GM21786 (cell line): ENCODE measurements at regions not wholly inside any gene's neighbourhood (a gene's known extent, or its start where the extent isn't known, plus 50 kb on each side); places are given as distances from the start of the nearest gene placed in this dataset.
"Not testable (repeated sequence)": the region's sequence is repeated elsewhere in the genome, so short reads cannot be mapped to it uniquely, and the experiment has no call there.

Experiments
- ATAC-seq: cut with Tn5 transposase; IDR thresholded peaks from one replicate; pipeline ENCODE4 v1.9.1; 2021; ENCODE audit not compliant: unreplicated experiment

- no peak for ATAC-seq
Measured at GRCh38 chr16:85202631-85203461, 90.6 kb upstream of the CIBAR2 start.

DNA sequence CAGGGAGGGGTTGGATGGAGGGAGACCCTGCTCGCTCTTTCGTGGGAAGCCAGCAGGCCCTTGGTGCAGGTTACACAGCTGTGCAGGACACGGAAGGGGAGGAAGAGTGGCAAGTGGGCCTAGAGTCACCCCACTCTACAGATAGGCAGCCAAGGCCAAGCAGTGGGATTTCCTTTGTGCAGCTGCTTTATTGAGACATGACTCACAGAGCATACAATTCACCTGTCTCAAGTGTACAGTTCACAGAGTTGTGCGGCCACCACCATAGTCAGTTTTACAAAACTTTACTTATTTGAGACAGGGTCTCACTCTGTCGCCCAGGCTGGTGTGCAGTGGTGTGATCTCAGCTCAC is 91.2 kb upstream of the CIBAR2 start:
- no peak for ATAC-seq

DNA sequence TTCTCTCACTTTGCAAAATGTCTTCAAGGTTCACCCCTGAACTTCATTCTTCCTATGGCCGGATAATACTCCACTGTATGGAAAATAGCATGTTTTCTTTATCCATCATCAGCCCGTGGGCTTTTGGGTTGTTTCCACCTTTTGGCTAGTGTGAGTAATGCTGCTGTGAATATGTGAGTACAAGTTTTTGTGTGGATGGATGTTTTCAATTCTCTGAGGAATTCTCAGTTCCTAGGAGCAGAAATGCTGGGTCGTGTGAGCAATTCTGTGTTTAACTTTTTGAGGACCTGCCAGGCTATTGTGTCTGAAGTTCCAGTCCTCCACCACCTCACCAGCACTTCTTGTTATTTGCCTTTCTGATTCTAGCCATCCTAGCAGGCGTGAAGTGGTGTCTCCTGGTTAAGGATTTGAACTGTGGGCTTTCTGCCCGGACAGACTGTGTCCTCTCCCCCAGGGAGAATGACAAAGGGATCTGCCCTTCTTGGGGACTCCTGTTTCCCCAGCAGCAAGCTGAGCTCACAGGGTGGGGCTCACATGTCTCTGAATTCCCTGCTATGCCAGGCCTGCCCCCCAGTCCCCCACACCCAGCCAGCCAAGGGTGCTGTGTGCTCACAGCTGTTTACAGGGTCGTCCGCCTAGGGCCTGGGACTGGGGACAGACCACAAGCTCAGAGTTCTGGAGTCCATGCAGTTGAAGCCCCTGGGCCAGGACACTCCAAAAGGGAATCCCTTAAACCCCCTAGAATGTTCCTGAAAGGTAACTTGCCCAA is 92.2 kb upstream of the CIBAR2 start:
- no peak for ATAC-seq

GRCh38 chr16:85205257-85205656 is 93.0 kb upstream of the CIBAR2 start:
- not testable (repeated sequence) for ATAC-seq

DNA sequence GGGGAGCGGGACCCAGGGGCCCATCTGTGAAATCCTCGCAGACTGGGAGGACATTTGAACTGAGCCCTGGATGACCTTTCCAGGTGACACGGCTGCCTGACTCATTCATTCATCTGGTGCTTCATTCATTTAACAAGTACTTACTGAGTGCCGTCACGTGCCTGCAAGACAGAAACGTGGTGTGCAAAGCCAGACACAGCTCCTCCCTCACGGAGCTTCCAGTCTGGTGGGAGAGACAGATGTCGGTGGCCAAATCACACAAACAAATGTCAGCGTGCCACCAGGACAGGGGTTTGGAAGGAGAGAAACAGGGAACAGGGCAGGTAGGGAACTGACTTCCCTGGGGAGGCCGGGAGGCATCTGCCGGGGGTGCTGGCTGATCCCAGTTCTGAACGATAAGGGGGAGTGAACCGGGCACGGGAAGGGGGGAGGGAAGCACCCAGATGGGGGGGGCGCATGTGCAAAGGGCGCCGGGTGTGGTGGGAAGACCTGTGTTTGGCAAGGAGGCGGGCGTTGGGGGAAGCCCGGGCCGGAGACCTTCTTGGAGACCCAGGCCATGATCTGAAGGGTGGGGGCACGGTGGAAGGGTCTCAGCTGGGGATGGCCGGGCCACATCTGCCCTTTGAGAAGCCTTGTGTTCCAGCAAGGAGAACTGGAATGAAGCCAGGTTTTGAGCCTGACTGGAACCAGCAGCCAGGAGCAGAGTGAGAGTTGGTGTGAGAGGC is 93.6 kb upstream of the CIBAR2 start:
- no peak for ATAC-seq

- no peak for ATAC-seq
Measured at GRCh38 chr16:85206472-85207356, 94.4 kb upstream of the CIBAR2 start.

- ATAC-seq: no peak
Measured at GRCh38 chr16:85207357-85207921, 95.2 kb upstream of the CIBAR2 start.

GRCh38 chr16:85208181-85208580 is 95.9 kb upstream of the CIBAR2 start:
- no peak for ATAC-seq

DNA sequence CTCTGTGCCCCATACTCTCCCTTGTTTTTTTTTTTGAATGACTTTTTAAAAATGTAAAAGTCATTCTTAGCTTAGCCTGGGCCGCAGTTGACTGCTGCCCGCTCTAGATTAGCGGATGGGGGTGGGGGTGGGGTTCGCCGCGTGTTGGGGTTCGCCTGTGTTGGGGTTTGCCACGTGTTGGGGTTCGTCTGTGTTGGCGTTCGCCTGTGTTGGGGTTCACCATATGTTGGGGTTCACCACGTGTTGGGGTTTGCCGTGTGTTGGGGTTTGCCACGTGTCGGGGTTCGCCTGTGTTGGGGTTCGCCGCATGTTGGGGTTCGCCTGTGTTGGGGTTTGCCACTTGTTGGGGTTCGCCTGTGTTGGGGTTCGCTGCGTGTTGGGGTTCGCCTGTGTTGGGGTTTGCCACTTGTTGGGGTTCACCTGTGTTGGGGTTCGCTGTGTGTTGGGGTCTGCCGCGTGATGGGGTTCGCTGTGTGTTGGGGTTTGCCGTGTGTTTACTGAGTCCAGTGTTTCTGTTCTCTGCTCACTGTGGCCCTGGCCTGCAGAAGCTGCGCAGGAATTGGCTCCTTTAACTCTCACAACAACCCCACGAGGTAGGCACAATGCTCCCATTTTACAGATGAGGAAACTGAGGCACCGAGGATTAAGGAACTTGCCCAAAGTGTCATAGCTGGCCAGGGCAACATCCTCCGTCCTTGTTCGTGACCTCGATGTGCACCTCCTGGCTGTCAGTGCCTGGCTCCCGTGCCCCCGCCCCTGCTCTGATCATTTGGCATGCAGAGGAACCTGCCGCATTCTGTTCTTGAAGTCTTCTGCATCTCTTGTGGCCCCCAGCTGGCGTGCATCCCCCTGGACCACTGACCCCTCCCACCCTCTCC is 96.6 kb upstream of the CIBAR2 start:
- no peak for ATAC-seq

DNA sequence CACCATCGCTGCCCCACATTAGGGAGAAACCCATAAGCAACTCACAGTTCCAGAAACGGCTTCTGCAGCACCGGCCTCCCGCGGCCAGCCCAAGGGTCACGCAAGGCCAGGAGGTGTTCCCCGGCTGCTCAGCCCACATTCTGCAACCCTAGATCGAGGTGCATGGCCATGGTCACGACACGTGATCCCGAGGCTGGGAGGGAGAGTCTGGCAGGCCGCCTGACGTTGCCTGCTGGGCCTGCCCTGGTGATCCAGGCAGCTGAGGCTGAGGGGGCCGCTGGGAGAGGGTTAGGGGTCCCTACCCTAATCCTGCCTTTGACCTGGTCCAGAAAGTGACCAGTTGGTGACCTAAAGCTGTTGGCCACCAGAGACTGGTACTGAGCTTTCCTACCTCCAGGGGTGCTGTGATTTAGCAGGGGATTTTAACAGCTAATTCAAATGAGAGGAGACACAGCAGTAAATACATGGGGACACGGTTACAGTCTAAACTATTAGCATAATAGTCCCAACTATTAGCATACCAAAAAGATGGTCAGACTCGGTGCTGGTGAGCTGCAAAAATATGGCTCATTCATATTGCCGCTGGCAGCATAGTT is 97.4 kb upstream of the CIBAR2 start:
- no peak for ATAC-seq

DNA sequence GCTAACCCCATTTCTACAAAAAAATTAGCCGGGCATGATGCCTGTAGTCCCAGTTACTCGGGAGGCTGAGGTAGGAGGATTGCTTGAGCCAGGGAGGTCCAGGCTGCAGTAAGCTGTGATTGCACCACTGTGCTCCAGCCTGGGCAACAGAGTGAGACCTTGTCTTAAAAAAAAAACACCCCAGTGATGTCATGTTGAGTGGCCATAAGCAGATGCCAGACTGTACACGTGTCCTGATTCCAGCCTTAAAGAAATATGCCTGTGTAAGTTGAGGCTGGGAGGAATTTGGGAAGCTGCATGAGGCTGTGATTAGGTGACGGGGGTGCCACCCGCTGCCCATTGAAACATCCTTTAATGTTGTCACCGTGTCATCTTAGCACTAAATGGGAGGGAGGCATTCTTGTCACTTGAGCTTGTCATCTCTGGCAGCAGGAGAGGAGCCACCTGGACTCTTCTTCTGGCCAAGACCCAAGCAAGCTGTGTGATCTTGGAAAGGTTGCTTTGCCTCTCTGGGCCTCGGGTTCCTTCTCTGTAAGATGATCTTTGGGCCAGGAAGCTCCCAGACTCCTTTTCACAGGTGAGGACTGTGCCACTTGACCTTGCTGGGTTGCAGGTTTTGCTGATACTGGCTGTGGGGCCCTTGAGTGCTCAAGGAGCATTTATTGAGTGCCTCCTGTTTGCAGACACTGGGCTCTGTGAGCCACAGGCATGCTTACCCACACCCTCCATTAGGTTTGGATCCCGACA is 98.3 kb upstream of the CIBAR2 start:
- no peak for ATAC-seq

DNA sequence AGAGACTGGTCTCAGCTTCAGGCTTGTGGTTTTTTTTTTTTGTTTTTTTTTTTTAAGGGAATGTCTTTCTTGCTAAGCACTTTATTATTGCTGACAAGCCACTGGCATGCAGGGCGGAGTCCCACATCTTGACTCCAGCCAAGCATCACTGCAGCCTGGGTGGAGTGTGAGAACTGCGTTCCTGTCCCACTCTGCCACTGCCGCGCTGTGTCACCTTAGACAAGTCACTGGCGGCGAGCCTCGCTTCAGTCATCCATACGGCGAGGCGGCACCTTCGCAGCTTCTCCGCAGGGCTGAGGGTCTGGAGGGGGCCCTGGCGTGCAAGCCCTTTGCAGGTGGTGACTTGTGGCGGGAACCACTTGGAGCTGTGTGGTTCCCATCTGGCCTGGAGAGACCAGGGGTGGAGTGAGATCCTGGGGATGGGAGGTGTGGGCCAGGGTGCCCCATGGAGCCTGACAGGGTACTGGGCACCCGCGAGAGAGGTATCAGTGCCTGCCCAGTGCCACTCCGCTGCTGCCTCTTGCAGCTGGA is 99.1 kb upstream of the CIBAR2 start:
- ATAC-seq: no peak

- no peak for ATAC-seq
Measured at GRCh38 chr16:85213926-85214675, 101.8 kb upstream of the CIBAR2 start.

GRCh38 chr16:85215478-85216118 is 103.3 kb upstream of the CIBAR2 start:
- ATAC-seq: no peak

- no peak for ATAC-seq
Measured at GRCh38 chr16:85216522-85217375, 104.5 kb upstream of the CIBAR2 start.
